SKM-1 treated with dmso at 0.1 percent for 144 hours (cell line): ENCODE measurements at regions not wholly inside any gene's neighbourhood (a gene's known extent, or its start where the extent isn't known, plus 50 kb on each side); places are given as distances from the start of the nearest gene placed in this dataset.
"Not testable (repeated sequence)": the region's sequence is repeated elsewhere in the genome, so short reads cannot be mapped to it uniquely, and the experiment has no call there.

Source experiments
- DNase-seq: peaks from one replicate; lab custom pipeline; 2025; ENCODE audit not compliant: unreplicated experiment; lab: John Stamatoyannopoulos, UW

GRCh38 chr9:108056084-108056804, 566.7 kb upstream of the KLF4 start:
- DNase-seq: no peak

GRCh38 chr9:108054131-108054630, 564.6 kb upstream of the KLF4 start:
- DNase-seq: no peak

- DNase-seq: no peak
These were observed 564.0 kb upstream of the KLF4 start for GRCh38 chr9:108053555-108054061.

- DNase-seq: no peak
These were observed 563.0 kb upstream of the KLF4 start for GRCh38 chr9:108052431-108053080.

- DNase-seq: no peak
These were observed 561.3 kb upstream of the KLF4 start for GRCh38 chr9:108050894-108051293.

- DNase-seq: no peak
These were observed 560.3 kb upstream of the KLF4 start for GRCh38 chr9:108049671-108050494.

GRCh38 chr9:108049026-108049607, 559.5 kb upstream of the KLF4 start:
- DNase-seq: no peak

- no peak for DNase-seq
These were observed 558.9 kb upstream of the KLF4 start for GRCh38 chr9:108048406-108049025.

GRCh38 chr9:108047777-108048176, 558.2 kb upstream of the KLF4 start:
- DNase-seq: not testable (repeated sequence)

- no peak for DNase-seq
These were observed 557.7 kb upstream of the KLF4 start for GRCh38 chr9:108047264-108047663.

DNA sequence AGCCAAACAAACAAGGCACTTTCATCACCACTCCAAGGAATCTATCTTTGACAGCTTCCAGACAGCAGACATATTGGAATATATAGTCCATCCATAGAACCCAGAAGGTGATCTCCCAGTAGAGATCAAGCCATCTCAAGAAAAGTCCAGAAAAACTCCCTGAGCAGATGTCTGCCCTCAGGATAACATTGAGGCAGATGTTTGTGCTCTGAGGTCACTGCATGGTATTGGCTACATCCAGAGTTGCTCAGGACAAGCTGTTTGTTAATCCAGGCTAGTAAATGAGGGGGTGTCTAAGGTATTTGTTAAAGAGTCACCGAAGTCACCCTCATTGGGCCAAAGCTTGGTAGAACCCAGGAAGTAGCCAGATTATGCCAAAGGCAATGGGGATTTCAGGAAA, 556.3 kb upstream of the KLF4 start:
- no peak for DNase-seq

- DNase-seq: no peak
These were observed 554.0 kb upstream of the KLF4 start for GRCh38 chr9:108043585-108043984.

DNA sequence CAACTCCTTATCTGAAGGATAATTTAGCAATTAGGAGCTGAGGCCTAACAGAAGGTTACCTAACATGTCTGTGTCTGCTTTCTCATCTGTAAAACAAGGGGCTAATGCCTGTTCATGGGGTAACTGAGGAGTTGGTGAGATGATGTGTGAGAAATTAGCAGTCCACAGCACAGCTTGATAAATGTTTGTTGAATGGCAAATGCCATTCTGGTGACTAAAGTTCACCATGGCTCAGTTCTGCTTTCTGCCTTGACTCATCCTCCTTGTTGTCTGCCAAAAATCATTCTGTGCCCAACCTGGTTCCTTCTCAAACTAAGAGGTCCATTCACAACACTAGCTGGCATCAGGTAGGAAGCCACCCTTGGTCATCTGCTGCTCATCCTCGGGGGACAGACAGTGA, 552.0 kb upstream of the KLF4 start:
- DNase-seq: no peak

- DNase-seq: no peak
These were observed 551.2 kb upstream of the KLF4 start for GRCh38 chr9:108040783-108041182.

DNA sequence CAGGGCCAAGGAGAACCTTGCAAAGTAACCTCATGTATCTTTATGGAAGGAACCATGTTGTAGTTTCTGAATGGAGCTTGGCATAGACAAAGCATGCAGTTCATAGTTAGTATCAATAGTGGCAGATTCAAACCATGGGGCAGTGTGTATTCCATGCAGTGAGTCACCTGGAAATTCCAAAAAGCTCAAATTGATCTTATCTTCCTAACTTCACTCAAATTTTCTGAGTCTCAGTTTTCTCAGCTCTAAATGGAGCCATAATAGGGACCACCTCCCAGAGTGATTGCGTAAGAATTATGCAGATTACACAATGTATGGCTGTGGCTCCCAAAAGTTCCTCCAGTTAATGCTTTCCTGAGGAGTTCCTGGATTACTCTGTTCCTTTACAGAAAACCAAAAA, 549.9 kb upstream of the KLF4 start:
- no peak for DNase-seq

- DNase-seq: no peak
These were observed 549.4 kb upstream of the KLF4 start for GRCh38 chr9:108039012-108039411.

- DNase-seq: no peak
These were observed 545.9 kb upstream of the KLF4 start for GRCh38 chr9:108035487-108035886.

- no peak for DNase-seq
These were observed 544.7 kb upstream of the KLF4 start for GRCh38 chr9:108033976-108034964.

DNA sequence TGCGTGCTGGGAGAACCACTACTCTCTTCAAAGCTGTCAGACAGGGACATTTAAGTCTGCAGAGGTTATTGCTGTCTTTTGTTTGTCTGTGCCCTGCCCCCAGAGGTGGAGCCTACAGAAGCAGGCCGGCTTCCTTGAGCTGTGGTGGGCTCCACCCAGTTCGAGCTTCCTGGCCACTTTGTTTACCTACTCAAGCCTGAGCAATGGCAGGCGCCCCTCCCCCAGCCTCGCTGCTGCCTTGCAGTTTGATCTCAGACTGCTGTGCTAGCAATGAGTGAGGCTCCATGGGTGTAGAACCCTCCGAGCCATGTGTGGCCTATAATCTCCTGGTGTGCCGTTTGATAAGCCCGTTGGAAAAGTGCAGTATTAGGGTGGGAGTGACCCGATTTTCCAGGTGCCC, 542.5 kb upstream of the KLF4 start:
- DNase-seq: not testable (repeated sequence)
